ENCODE measurements at regions not wholly inside any gene's neighbourhood (a gene's known extent, or its start where the extent isn't known, plus 50 kb on each side); places are given as distances from the start of the nearest gene placed in this dataset.
A peak's percentile ranks its signal among the peaks of the same experiment; 100 is the strongest.

DNA sequence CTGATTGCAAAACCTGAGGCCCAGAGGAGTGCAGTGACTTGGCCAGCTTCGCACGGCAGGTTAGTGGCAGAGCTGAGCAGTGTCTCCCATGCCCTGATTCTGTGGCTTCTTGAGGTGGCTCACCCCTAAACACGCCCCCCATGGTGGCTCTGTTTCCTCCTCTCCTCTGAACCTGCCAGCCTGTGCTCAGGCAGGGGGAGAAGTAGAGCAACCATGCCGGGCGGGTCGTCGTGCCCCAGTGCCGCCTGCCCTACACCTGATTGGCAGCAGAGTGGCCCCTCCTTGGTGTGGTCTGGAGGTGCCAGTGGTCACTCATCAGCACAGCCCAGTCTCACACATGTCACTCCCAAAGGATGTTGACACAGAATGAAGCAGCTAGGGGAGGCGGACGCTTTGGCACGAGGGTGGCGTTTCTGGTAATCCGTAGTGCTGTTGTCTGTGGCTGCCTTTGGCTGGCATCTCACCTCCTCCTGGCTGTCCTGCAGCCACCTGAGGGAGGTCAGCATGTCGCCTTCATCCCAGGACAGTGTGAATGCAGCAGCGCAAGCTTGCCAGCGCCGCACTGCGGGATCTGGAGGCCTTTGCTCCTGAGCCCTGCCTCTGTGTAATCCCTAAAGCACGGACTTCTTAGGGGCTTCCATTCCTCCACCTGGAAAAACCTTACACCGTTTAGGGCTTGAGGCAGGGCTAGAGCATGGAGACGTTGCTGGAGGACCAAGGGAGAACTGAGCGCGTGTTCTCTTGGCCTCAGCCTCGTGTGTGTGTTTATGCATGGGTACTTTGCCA is 294.7 kb downstream of the SEC14L1 start:
- DNase-seq, result no peak

DNA sequence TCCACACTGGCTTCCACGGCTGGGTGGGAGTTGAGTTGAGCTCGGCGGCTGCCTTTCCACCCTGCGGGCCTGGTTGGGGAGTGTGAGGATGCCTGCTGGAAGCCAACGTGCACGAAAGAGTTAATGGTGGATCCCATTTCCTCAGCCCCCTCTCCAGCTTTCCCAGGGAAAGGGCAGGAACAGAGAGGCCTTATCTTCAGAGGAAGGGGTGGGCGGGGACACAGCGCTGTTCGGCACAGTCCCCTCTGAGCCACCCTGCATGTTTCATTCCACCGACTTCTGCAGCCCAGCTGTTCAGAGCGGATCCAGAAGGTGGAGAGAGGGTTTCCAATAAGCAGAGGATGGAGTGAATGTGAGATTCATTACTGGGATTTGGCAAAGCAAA is 295.3 kb downstream of the SEC14L1 start:
- DNase-seq, result no peak

DNA sequence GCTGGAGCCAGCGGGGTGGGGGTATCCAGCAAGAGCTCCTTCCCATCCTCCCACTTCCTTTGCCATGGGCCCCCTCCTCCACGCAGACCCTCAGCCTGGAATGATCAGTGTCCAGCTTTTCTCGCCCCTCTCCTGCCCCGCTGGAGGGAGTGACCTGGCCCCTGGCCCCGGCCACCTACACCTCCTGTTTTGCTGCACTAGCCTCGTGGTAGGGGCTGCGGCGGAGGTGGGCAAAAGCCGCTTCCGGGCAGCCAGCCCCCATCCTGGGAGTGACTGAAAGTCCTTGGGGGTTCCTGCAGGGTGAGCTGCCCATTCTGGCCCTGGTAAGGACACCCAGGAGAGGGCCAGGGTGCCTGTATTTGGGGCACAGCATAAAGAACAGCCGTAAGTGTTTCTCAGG is 295.7 kb downstream of the SEC14L1 start:
- DNase-seq, result no peak

DNA sequence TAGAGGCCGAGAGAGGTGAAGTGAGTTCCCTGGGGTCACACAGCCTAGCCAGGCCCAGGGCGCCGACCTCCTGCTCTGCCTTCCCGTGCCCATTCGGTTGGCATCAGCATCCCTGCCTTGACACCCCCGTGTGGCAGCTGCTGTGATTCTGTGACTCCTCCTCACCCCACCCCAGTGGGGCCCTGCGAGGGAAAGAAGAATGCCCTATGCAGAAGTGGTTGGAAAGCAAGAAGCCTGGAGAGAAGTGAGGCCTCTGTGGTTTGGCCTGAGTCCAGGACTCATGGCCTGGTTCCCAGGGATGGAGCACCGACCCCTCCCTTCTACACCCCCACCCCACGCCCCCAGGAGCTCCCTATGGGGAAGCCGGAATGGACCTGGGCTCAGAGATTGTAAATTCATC is 296.2 kb downstream of the SEC14L1 start:
- DNase-seq, result no peak

DNA sequence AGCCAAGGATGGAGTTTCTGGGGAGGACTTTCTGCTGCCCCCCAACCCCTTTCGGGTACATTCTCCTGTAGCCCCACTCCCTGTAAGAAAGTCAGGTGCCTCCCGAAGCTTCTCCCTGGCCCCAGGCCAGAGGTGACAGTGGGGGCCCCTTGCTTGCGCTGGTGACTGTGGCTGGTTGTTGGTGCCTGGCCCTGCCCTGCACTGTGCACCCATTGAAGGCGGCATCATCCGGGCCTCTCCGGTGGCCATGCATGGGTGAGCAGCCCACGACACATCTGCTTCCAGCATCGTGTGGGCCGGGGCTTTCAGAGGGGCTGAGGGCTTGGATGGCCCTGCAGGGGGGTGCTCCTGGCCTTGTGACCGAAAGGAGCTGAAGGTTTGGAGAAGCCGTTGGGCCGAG is 297.0 kb downstream of the SEC14L1 start:
- DNase-seq, result no peak

DNA sequence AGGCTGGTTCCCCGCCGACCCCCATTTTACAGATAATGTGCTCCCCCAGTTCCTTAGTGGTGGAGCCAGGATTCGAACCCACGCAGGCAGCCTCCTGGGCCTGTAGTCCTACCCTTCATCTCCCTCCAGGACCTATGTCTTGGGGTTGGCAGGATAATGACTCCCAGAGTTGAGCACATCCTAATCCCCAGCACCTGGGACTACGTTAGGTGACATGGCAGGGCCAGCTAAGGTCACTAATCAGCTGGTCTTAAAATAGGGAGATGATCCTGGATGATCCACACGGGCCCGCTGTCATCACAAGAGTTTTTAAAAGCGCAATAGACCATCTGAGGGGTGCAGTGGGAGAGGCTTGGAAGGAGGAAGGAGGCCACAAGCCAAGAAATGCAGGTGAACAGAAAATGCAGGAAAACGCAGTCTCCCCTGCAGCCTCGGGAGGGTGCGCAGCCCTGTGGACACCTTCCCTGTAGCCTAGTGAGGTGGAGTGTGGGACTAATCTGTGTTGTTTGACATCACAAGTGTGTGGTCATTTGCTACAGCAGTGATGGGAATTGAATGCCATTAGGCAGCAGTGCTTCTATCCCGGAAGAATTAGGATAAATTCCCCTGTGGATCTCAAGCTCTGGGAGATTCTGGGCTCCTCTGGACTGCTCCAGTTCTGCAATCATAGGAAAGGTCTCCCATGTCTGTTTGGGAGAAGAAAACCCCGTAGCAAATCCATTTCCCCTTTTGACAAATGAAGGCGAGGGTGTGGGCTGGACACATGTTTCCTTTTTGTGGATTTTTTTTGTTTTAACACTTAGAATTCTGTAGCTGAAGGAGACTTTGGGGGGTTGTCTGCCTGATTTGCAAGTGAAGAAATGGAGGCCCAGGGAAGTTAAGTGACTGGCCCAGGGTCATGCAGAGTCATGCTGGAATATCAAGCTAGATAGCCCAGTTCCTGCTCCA is 297.7 kb downstream of the SEC14L1 start:
- no peak for DNase-seq

DNA sequence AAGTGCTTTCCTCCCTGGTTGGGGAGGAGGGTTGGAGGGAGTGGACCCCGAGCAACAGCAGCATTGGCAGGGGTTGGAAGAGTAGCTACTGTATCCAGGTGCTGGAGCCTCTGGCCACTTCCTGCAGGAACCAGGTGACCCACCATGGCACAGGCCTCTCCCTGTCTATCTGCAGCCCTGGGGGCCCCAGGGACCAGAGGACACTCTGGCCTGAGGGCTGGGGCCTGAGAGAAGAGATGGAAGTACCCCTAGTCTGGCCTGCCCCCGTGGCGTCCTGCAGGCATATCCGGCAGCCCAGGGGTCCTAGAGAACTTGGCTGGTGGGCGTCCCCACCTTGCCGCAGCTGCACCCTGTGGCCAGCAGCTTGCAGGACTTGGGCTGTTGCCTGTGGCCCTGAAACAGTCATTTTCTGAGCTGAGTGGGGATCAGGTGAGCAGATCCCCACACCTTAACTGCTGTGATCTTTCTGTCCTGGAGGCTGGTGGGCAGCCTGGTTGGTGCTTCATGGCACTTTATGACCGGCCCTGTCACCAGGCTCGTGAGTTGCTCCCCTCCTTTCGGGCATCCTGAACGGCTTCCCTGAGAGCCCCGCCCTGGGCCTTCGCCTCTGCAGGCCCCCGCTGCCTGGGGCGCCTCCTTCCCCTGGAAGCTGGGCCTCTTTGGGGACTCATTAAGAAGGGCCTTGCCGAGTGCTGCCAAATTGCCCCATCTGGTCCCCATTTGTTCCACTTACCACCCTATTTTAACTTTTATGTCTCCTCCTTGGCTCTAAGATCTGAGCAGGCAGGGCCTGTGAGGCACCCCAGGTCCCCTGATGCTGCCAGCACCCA is 298.6 kb downstream of the SEC14L1 start:
- no peak for DNase-seq

DNA sequence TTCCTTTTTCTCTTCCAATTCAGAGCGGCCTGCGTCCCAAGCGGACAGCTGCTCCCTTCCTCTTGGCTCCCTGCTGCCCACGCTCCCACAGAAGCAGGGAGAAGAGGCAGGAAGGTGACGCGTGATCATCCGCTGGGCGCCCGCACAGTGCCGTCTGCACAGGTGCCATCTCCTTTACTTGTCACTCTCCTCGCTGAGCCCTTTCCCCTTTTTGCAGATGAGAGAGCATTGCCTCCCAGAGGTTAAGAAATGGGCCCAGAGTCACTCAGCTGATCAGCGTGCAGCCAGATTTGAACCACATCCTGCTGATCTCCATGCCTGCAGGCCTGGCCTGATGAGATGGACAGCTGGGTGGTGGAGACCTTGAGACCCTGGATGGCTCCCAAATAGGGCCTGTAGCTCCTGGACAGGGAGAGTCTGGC is 299.8 kb downstream of the SEC14L1 start:
- no peak for DNase-seq

DNA sequence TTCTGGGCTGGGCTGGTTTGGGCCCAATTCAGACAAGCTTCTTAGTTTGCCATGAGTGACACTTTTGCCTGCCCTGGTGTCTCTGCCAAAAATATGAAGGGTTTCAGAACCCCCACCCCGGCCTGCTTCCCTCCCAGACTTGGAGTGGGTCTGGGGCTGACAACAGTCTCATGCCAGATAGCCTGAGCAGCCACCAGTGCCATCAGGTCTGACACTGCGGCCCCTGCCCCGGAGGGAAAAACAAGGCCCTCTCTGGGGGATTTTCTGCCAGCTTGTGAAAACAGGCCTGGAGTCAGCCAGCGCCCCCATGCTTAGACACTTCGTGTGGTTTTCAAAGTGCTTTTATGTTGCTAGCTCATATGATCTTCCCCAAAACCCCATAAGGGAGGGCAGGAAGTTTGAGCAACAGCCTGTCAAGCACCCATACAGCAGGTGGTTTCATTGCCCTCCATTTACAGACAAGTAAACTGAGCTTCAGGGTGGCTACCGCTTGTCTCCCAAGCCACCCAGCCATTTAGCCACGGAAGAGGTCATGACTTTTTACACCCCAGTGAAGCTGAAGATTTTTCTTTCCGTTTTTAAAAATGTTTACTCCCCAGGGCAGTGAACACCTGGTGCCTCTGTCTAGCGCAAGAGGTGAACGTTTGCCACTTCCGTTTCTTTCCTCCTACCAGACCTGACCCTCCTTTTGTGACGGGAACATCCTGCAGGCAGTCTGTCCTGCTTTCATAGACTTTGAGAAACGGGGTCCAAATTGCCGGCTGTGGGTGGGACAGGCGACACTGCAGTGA is 300.6 kb downstream of the SEC14L1 start:
- DNase-seq, result no peak

DNA sequence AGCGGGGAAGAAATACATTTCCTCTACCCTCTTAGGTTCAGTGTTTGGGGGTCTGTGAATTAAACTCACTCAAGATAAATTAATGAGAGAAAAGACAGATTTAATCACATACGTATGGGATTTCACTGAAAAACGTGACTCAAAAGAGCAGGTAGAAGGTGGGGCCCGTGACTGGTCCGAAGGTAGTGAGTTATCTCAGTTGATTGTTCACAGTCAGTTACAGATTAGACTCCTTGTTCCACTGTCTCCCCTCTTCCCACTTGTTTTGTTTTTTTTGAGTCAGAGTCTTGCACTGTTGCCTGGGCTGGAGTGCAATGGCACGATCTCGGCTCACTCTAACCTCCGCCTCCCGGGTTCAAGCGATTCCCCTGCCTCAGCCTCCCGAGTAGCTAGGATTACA is 301.2 kb downstream of the SEC14L1 start:
- DNase-seq, result no peak

DNA sequence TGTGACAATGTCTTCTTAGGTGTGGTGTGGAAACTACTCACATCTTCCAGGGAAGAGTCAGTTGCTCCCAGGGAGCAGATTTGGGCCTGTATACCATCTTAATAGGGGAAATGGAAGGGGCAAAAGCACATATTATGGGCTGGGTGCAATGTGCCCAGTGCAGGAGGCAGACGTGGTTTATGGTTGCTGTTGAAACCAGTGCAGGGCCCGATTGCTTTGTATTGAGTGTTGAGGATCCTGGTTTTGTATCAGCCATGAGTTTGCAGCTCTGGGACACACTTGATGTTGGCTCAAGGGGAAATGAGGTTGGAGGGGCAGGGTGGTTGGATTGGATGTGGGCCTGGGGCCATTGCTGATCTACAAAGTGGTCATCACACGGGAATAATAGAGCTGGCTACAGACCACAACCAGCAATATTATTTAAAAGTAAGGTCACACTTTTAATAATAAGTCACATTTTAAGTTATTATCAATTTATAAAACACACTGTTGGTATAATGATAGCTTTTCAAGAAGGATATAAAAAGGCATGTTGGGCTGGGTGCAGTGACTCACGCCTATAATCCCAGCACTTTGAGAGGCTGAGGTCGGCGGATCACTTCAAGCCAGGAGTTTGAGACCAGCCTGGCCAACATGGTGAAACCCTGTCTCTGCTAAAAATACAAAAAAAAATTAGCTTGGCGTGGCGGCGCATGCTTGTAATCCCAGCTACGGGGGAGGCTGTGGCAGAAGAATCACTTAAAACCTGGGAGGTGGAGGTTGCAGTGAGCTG is 302.4 kb downstream of the SEC14L1 start:
- DNase-seq, result no peak

DNA sequence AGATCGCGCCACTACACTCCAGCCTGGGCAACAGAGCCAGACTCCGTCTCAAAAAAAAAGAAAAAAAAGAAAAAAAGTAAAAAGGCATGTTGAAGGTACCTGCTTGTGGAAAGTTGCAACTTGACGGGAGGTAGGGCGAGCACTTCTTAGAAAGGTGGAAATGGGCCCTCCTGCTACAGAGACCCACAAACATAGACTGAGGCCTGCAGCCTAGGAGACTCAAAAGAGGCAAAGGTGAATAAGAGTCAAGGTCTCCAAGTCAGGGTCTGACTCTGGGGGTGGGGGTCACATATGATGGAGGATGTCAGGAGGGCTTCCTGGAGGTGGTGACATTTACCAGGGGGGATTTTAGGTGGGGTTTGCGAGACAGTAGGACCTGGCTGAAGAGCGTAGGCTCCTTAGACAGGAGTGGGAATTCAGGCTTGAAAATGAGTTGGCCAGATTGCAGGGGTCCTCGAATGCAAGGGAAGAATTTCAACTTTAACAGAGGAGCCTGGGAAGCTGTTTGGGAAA is 303.0 kb downstream of the SEC14L1 start:
- DNase-seq, result no peak

DNA sequence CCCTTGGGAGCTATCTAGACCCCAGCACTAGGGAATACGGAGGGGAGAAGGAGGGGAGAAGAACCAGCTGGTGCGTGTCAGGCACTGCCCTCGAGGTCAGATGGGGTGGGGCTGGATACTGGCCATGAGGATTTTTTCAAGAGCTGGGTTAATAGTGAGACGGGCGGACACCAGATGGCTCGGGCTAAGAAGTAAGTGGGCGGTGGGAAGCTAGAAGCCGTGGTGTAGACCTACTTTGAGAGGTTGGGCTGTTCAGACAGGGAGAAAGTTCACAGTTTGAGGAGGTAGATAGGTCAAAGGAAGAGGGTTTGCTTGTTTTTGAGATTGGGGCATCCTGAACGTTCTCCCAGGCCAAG is 303.8 kb downstream of the SEC14L1 start:
- DNase-seq, result no peak

DNA sequence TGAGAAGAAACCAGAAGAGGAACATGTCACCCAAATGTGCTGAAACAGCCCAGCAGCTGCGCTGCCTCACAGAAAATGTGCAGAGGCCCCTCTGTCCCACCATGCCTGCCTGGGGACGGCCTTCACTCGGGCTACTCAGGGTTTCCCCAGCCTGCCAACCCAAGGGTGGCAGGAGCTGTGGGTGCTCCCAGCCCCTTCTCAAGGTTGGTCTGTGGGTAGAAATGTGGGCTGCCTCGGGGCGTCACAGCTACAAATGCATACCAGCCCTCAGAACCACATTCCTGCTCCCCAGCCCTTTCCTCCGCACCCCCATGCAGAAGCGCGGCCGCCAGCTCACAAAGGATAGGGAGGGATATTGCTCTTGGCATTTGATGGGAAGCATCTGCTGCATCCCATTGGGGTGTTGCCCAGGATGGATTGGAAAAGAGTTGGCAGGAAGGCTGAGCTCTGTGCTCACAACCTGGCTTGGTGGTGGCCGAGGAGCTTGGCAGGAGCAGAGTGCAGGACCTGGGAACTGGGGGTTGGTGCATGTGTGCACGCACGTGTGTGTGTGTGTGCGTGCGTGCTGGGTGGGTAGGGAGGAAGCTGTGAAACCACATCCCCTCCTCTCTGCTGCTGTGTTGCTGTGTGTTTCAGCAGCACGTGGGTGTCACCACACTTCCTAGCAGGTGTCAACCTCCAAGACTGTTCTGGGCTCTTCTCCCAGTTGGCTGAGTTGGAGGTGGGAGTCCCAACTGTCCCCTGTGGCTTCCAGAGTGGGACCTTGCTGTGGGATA is 304.4 kb downstream of the SEC14L1 start:
- no peak for DNase-seq

DNA sequence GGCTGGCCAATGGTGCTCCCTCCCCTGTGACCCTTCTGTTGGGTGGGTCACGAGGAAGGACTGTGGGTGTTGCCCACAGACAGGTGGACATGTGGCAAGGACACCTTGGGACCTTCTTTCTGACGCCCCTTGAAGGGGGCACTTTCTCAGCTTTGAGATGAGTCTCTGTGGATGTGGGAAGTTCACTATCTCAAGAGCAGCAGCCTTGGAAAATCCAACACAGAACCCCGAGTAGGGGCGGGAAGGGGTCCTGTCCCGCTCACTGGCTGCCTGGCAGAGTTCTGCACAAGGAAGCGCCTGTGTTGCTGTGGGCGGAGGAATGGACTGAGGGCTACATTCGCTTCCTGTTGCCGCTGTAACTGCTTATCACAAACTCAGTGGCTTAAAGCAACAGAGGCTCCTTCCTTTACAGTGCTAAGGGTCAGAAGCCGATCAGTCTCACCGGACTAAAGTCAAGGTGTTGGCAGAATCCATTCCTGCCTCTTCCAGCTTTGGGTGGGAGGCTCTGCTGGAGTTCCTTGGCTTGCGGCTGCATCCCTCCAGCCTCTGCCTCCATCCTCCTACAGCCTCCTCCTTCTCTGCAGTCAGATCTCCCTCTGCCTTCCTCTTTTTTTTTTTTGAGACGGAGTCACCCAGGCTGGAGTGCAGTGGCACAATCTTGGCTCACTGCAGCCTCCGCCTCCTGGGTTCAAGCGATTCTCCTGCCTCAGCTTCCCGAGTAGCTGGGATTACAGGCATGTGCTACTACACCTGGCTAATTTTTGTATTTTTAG is 305.2 kb downstream of the SEC14L1 start:
- DNase-seq, result no peak

DNA sequence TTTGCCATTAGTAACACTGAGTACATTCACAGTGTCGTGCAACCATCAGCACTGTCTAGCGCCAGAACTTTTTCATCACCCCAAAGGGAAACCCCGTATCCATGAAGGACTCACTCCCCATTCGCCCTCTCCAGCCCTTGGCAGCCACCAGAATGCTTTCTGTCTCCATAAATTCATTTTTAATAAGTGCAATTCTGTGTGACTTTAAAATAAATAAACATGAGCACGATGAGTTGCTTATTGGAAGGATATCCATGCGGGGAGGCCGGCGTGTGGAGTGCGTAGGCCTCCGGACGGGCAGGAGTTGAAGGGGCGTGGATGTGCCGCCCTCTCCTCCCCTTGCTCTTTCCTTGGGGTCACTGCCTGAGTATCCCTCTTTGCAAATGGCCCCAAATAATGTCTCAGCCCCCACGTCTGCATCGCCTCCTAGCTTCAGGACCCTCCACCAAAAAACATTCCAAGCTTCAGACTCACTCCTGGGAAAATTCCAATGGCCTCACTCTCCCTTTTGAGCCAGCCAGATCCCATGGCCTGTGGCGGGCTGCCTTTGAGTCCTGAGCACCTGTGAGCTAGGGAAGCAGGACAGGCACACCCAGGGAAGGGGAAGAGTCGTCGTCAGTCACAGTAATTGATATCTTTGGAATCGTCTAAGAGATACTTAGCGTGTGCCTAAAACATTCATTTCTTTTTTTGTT is 306.3 kb downstream of the SEC14L1 start:
- DNase-seq, result no peak

DNA sequence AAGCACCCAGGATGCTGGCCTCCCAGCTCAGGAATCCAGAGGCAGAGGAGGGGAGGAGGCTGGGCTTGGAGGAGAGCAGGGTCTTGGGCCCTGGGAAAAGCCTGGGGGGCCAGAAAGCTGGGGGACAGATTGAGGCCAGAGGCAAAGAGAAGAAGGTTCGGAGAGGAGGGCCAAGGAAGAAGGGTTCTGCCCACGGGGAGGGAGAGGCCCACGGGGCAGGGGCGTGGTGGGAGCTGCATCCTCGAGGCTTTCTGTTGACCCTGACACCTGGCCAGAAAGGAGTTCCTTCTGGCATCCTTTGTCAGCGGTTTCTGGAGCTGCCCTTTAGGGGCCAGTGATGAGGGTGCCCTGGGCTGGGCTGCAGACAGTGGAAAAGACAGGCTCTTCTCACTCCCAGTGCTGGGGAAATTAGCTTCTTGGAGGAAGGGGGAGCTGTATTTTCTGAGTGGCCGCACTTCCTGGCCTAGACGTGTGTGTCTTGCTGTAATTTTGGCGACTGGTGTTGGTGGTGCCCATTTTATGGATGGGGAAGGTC is 308.7 kb downstream of the SEC14L1 start:
- DNase-seq, result no peak

DNA sequence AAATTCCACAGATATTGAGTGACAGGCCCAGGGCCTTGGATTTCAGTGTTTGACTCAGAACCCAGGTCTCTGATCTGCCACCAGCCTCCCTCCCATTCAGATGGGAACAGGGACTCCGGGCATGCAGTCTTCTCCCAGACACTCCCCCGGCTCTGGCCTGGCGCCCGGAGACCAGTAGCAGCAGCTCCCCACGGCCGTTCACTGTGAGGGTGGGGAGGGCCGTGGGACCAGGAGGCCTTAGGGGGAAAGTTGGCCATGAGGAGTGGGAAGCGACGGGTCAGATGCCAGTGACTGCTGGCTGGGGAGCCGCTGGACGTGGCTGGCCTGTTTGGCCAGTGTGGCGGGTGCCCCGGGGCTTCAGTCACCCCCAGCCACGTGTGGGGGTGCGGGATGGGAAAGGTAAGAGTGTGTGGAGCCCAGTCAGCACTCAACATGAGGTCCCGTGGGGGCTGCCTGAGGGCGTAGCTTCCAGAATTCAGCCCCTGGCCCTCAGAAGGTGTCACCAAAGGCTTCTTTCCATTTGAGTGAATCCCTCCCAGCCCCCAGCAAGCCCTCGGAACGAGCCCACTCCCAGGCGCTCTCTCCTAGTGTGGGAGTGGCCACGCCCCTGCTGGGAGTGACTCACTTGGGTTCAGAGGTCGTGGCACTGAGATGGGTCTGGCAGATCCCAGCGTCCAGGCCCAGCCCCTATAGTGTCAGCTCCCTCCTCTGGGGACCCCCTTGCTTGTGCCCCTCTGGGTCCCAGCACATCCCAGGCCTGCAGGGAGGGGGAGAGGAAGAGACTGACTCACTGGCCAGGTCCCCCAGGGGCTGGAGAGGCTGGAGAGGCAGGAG is 309.4 kb downstream of the SEC14L1 start:
- peak in 1 of 2 experiments; percentile 54 for DNase-seq
